ENCODE measurements at regions not wholly inside any gene's neighbourhood (a gene's known extent, or its start where the extent isn't known, plus 50 kb on each side); places are given as distances from the start of the nearest gene placed in this dataset.

GRCh38 chr2:18671363-18671762, 82.0 kb upstream of the NT5C1B start (continued):
- TF ChIP-seq ZNF277 (CRISPR knock-in tag; IDR thresholded peaks at IDR 0.05; ENCODE audit: borderline replicate concordance) (no peak), SP2 (IDR thresholded peaks at IDR 0.05; ENCODE audit: extremely low read depth, low read depth, low read length, poor library complexity, severe bottlenecking) (no peak), TRIM28 (IDR thresholded peaks at IDR 0.05) (no peak), ZNF395 (CRISPR knock-in tag; IDR thresholded peaks at IDR 0.05) (no peak), ZNF766 (CRISPR knock-in tag; conservative IDR thresholded peaks at IDR 0.05) (no peak), RHOXF2B (CRISPR knock-in tag; conservative IDR thresholded peaks at IDR 0.05) (no peak), MXD1 (CRISPR knock-in tag; IDR thresholded peaks at IDR 0.05; ENCODE audit: borderline replicate concordance, poor library complexity, severe bottlenecking) (no peak)

- DNase-seq (ENCODE audit: extremely low read depth in 1 of 4, low spot score in 3 of 4) (no peak), FAIRE-seq (no peak), ATAC-seq (no peak)
- H3K4me3 ChIP-seq, result no peak overlapping the region
- no peaks in the 10 kb centered on the region for H3K36me3 ChIP-seq (ENCODE audit: control insufficient read depth, insufficient read depth, low read length)
- H3K9me1 ChIP-seq (ENCODE audit: control insufficient read depth, insufficient read depth, low read length), result no peaks in the 10 kb centered on the region
- H3K4me2 ChIP-seq (ENCODE audit: insufficient read depth, low read length), result no peak overlapping the region
- H3K79me2 ChIP-seq (ENCODE audit: control insufficient read depth, insufficient read depth, low read length), result no peaks in the 10 kb centered on the region
- no peak for TF ChIP-seq NELFE (IDR thresholded peaks at IDR 0.05; ENCODE audit: insufficient read depth, insufficient read length)
- H3K9ac ChIP-seq (ENCODE audit: insufficient read depth in 1 of 2, low read depth in 2 of 2, low read length in 2 of 2), result no peak overlapping the region
- H3K27ac ChIP-seq (ENCODE audit: extremely low read depth, low read depth, low read length), result no peak overlapping the region
- WGBS (ENCODE audit: insufficient coverage, low coverage, missing lambda C conversion rate), result 4% methylated on average over 2 of the region's 2 CpGs
- BruUV-seq (replicated peaks), result no TSS peak
- H3K27me3 ChIP-seq (ENCODE audit: control insufficient read depth in 2 of 2, insufficient read depth in 2 of 2, low read length in 2 of 2), result no peaks in the 10 kb centered on the region
- CTCF ChIA-PET (ENCODE audit: low intra/inter-chr PET ratio), result no interaction called here
- no peaks in the 10 kb centered on the region for H3K4me1 ChIP-seq (replicated peaks in 1 of 2; ENCODE audit: control insufficient read depth in 2 of 2, insufficient read depth in 2 of 2, low read length in 2 of 2)
- in situ Hi-C loops (cut with MboI) (no loop called here), intact Hi-C loops (cut with micrococcal nuclease) (no loop called here)
- no peaks in the 10 kb centered on the region for H3K9me3 ChIP-seq (replicated peaks; ENCODE audit: control insufficient read depth, insufficient read depth, low read depth, low read length)
- H2AFZ ChIP-seq (ENCODE audit: low read depth, low read length), result no peak overlapping the region
- POLR2A ChIA-PET, result no interaction called here
- H4K20me1 ChIP-seq (replicated peaks; ENCODE audit: control insufficient read depth, insufficient read depth, low read length), result no peaks in the 10 kb centered on the region
Observed at GRCh38 chr2:18668221-18668620, 78.9 kb upstream of the NT5C1B start.
